Breast epithelium (tissue), 3 donors: ENCODE measurements at regions not wholly inside any gene's neighbourhood (a gene's known extent, or its start where the extent isn't known, plus 50 kb on each side); places are given as distances from the start of the nearest gene placed in this dataset.

ENCODE experiments used
- CTCF ChIP-seq, 3 donors: fragments of 450-650 bp; IDR thresholded peaks; one replicate each; pipeline ENCODE4 v1.5.1; 2016 to 2017; ENCODE audit warnings: antibody characterized with exemption in 3 of 3, mild to moderate bottlenecking in 3 of 3, moderate library complexity in 3 of 3
- POLR2A ChIP-seq: fragments of 450-650 bp; IDR thresholded peaks from one replicate; pipeline ENCODE4 v1.6.1; 2016; ENCODE audit warnings: antibody characterized with exemption, mild to moderate bottlenecking, moderate library complexity

- TF ChIP-seq CTCF (IDR thresholded peaks at IDR 0.05): no peak
- no peak for TF ChIP-seq POLR2A
Observed at GRCh38 chr3:18258492-18258891, 166.6 kb downstream of the SATB1 start.
